ENCODE measurements at regions not wholly inside any gene's neighbourhood (a gene's known extent, or its start where the extent isn't known, plus 50 kb on each side); places are given as distances from the start of the nearest gene placed in this dataset.
"Not testable (repeated sequence)": the region's sequence is repeated elsewhere in the genome, so short reads cannot be mapped to it uniquely, and the experiment has no call there.

DNA sequence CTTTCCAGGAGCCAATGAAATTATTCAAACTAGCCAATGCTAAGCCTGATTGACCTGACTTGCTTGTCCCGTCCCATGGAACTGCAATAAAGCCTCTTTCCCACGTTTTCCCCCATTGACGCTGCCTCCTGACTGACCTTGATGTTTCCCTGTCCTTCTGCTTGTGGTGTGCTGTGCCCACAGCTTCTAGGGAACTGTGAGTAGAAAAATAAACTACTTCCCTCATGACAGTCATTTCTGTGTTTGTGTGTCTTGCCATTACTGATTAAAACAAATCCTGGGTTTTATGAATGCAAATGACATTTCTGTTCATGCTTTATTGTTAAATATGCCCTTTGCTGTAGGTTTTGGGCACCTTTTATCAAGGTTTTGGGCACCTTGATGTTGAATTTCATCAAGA lies 91.3 kb upstream of the ABI1 start:
- DNase-seq, result no peak

DNA sequence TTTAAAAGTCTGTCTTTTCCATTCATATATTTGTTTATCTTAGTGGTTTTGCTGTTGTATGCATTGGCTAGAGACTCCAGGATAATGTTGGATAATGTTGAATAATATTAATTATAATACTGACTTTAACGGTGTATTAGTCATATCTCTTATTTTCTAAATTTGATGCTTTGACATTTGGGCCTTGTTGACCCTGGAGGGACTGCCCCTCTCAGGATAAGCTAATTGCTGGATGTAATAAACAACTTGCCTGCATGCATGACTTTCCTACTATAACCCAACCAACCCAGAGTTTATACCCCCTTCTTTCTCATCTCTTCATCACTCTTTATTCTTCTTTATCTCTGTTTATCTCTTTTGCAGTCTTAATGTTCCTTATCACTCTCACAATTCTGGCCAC lies 90.9 kb upstream of the ABI1 start:
- DNase-seq, result no peak

DNA sequence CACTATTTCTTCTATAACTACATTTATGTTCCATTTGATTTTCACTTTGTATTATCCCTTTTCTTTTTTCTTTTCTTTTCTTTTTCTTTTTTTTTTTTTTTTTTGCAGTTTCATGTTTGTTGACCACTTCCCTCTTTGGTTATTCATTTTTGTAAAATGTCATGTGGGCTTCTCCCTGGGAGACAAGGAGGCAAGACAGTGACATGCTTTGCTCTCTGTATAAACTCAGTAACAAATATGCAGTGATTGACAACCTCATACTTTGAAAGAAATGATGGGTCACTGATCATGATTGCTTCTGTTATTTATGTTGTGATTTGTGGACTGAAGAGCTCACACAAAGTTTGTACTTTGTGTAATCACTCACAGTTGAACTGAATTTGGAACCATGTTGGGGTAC lies 90.2 kb upstream of the ABI1 start:
- no peak for DNase-seq

DNA sequence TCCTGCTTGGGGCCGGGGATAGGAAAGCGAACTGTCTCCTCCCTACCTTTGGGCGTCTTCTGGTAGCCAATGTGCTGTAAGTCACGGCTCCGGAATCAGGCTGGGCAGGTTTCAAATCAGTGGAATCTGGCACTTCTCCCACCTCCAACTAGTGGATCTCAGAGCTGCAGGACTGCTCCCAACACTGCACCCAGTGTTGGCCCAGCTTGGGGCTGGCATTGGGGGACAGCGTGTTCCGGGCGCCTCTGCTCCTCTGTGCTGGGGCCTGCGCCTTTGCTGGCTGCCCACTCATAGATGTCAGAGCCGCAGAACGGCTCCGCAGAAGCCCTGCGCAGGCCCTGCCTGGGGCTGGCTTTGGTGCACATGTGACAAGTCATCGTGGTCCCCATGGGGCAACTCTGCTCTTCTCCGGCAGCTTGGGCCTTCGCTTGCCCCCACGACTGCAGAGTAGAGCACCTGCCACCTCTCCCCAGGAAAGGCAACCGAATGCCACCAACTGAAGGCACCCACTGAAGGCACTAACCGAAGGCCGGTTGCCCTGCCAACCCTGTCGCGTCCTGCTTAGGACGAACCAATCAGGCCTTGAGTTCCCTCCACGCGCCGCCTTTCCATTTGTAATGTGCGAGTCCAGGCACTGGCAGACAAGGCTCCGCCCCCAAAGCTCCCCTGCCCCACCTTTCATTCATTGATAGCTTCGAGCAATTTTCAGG lies 85.5 kb upstream of the ABI1 start:
- peak; percentile 33 for DNase-seq

DNA sequence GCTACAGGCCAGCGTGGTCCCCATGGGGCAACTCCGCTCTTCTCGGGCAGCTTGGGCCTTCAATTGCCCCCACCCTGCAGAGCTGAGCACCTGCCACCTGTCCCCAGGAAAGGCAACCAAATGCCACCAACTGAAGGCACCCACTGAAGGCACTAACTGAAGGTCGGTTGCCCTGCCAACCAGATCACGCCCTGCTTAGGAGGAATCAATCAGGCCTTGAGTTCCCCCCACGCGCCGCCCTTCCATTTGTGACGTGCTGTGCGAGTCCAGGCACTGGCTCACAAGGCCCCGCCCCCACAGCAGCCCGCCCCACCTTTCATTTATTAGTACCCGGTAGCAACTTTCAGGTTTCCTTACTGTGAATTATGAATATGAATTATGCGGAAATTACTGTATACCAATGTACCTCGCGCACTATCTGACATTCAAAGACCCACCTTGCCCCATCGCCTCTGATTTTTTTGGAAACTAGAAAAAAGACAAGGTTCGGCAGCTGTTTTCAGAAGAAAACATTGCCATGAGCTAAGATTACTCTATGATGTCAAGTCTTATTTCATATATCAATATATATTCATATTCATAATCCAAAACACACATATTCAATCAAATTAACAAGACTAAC lies 83.6 kb upstream of the ABI1 start:
- no peak for DNase-seq

DNA sequence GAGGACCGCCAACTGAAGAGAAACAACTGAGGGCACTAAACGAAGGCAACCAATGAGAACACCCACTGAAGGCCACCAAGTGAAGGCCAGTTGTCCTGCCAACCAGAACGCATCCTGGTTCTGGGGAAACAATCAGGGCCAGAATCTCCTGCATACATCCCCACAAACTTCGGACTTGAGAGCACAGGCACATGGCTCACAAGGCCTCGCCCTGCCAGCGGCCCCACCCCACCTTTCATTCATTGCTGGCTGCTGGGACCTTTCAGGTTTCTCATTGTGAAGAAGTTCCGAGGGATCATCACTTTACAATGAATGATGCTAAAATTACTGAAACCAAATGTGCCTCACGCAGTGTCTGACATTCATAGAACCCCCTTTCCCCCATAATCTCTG lies 79.2 kb upstream of the ABI1 start:
- no peak for DNase-seq

DNA sequence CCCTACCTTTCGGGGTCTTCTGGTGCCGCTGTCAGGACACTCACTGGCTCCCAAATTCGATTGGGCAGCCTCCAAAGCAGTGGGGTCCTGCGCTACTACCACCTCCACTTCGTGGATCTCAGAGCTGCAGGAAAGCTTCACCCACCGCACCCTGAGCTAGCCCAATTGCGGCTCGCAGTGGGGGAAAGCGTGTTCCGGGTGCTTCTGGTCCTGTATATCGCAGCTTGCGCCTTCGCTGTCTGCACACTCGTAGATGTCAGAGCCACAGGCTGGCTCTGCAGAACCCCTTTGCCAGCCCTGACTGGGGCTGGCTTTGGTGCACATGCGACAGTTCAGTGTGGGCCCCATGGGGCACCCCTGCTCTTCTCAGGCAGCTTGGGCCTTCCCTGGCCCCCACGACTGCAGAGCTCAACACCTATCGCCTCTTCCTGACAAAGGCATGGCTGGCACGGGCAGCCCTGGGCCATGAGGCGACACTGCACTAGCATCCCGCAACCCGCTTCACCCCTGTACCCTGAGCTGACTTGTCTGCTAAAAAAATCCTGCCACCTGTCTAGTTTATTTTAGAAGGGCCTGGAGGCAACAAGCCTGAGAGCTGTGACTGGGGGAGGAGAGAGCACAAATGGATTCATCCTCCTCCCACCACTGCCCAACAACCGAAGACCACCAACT lies 78.7 kb upstream of the ABI1 start:
- DNase-seq, result peak; percentile 76

DNA sequence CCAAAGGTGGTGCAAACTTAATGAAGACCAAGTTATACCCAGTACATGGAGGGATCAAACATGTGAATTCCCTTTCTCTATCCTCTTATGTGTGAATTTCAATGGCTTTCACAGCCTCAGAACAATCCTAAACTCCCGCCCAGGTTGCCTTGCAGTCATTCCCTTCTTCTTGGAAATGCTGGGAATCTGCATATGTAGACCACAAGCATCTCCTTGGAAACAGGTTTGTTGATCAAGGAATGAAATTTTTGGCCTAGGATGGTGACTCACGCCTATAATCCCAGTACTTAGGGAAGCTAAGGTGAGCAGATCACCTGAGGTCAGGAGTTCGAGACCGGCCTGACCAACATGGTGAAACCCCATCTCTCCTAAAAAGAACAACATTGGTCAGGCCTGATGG lies 77.8 kb upstream of the ABI1 start:
- DNase-seq, result no peak

DNA sequence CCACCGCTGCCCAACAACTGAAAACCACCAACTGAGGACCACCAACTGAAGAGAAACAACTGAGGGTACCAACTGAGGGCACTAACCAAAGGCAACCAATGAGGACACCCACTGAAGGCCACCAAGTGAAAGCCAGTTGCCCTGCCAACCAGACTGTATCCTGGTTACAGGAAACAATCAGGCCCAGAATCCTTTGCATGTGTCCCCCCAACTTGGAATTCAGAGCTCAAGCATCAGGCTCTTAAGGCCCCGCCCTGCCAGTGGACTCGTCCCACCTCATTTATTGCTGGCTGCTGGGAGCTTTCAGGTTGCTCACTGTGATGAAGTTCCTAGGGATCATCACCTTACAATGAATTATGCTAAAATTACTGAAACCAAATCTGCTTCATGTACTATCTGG lies 76.6 kb upstream of the ABI1 start:
- peak; percentile 36 for DNase-seq

DNA sequence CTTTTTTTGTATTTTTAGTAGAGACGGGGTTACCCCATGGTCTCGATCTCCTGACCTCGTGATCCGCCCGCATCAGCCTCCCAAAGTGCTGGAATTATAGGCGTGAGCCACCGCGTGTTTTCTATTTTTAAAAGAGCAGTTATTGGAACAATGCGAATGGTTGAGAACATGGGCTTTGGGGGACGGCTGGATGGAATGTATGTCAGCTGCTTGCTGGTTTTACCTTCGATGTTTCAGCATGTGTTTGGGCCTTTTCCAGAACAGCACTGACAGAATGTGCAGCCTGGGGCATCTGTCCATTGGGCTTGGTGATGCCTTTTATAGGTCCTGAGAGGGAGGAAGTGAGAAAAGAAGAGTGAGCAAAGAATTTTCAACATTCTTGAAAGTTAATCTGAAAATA lies 73.4 kb upstream of the ABI1 start:
- DNase-seq, result peak; percentile 50

DNA sequence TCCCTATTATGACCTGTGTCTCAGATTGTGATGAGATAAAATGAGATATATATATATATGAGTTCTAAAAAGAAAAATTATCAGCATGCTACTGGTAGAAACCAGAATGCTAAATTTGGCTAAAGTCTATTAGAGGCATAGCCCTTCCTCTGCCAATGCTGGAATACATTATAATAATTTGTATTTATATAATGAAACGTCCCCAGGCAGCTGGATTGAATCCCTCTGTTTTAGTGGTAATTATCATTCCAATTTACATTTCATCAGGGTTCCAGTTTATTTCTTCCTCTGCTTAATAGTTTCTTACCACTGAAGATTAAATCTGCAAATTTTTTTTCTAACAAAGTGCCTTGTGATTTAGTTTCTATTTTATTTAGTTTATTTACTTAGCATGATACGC lies 71.8 kb upstream of the ABI1 start:
- no peak for DNase-seq

DNA sequence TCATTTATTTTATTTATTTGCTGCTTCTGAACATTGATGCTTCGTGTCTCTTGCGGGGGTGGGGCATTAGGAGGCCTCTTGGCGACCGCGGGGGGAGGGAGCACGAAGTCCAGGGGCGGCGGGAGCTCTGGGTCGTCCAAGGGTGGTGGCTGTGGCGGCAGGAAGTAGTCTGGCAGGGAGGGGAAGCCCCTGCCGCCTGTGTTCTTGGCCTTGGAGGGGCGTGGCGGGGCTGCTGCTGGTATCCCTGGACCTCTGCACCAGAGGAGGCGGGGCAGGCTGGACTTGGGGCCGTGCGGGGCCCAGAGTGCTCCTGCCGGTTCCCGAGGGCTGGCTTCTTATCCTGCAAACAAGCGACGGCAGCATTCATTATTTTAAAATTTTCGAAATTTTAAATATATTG lies 70.5 kb upstream of the ABI1 start:
- DNase-seq, result peak; percentile 21

DNA sequence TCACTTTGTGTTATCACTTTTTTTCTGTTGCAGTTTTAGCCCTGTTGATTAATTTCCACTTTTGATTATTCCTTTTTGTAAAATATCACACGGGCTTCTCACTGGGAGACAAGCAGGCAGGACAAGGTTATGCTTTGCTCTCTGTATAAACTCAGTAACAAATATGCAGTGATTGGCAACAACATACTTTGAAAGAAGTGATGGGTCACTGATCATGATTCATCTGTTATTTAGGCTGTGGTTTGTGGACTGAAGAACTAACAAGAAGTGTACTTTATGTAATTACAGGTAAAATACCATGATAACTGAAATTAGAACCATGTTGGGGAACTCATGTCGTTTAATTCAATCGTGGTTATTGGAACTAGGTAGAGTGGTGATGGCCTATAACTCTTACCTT lies 62.1 kb upstream of the ABI1 start:
- DNase-seq, result not testable (repeated sequence)

DNA sequence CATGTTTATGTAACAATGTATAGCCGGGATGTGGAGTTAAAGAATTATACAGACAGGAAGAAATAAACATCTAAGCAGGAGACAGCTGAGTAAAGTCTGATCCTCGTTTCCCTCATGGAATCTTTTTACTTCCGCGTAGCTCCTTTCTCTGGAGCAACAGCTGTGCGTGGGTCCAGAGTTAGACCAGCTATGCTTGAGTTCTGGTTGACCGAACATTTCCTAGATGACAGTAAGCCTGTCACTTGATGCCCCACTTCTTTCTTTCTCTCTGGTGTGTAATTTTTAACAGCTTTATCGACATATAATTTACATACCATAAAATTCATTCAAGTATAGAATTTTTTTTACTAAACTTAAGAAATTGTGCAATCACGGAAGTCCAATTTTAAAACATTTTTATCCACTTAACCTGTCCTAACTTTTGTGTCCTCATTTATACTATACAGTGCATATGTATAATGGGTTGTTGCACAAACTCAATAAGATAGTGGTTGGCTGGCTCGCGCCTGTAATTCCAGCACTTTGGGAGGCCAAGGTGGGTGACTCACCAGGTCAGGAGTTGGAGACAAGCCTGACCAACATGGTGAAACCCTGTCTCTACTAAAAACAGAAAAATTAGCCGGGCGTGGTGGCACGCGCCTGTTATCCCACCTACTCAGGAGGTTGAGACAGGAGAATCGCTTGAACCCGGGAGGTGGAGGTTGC lies 58.5 kb upstream of the ABI1 start:
- peak; percentile 27 for DNase-seq

DNA sequence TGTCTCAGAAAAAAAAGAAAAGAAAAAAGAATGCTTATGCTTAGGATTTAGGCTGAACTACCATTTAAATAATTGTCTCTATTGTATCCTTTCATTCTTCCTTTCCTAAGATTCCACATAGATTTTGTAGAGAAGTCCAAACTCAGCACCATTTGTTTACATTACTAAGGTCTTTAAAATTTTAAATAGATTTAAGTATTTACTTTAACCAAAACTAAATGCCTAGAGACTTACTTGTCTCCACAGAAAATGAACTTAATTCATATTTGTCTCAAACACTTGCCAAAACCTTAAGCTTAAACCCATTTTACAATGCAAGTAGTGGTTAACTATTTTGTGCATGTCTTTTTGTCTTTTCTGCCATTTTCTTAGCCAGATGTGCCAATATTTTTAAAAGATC lies 54.1 kb upstream of the ABI1 start:
- DNase-seq, result no peak

DNA sequence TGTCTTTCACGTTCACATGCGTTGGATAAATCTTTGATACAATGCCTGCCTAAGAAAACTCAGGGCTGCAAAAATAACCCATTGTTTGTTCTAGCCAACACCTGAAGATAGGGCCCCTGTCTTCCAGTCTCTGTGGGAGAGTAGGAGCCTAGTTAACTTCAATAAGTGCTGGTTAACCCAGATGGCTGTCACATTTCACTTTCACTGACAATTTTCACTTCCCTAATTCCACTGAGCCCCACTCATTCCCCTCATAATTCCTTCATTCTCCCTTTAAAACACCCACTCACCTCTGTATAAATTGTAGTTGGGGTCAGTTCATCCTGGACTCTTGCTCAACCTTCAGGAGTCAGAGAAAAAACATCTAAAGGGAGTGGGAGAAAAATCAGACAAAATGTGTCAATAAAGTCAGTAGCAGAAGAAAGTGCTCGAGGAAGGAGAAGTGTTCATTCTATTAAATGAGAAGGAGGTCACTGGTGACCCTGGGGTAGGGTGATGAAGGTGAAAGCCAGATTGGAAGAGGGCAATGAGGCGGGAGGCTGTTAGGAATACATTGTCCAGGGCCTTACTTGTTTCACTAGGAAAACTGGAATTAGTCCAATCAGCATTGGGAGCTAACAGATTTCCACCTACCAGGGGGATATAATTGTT lies 51.2 kb upstream of the ABI1 start:
- DNase-seq, result no peak
